GM21576 (cell line): ENCODE measurements at regions not wholly inside any gene's neighbourhood (a gene's known extent, or its start where the extent isn't known, plus 50 kb on each side); places are given as distances from the start of the nearest gene placed in this dataset.
A peak's percentile ranks its signal among the peaks of the same experiment; 100 is the strongest.
"Not testable (repeated sequence)": the region's sequence is repeated elsewhere in the genome, so short reads cannot be mapped to it uniquely, and the experiment has no call there.

Experiments used
- ATAC-seq: cut with Tn5 transposase; IDR thresholded peaks from one replicate; pipeline ENCODE4 v1.9.1; 2021; ENCODE audit warnings: mild to moderate bottlenecking, moderate library complexity; ENCODE audit not compliant: unreplicated experiment

DNA sequence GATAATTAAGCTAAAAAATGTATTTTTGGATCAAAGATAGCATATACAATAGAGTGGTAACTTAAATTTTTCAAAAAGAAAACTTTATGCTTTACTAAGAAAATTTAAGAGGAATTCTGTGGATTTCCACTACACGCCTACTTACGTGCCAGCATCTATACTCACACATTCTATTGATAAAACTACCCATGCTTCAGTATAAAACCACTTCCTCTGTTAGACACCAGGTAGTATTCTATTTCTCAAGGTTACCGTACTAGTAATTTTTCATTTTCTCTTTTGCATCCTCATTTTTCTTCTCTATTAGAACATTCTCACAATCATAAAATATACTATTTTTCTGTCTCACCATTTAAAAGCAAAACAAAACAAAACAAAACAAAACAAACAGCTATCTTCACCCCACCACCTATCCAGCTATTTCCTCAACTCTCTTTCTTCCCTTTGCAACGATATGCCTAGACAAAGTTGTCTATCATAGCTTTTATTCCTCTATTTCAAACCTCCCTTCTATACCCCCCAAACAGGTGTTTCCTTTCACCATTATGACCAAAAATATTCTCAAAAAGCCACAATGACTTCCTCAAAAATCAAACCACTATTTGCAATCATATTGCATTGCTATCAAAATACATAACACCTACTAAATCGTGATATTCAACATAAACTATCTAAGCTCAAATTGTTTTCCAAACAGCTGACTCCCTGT, 1652.0 kb downstream of the MRPL39 start:
- ATAC-seq: no peak

DNA sequence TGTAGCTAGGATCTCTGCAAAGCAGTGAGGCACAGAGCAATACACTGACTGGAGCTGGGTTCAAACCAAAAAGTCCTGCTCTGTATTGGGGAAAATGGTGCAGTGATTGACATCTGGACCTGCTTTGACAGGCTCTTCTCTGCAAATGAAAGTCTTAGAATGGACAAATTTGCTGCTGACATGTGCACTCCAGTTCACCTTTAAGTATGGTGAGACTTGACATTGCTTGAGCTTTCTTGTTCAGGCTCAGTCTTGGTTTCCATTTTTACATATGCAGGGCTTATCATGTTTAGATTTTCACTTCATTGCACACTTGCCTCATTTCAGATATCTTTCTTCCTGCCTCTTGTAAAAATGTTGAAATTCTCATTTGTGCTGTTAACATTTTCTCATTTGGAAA, 1655.0 kb downstream of the MRPL39 start:
- ATAC-seq: no peak

DNA sequence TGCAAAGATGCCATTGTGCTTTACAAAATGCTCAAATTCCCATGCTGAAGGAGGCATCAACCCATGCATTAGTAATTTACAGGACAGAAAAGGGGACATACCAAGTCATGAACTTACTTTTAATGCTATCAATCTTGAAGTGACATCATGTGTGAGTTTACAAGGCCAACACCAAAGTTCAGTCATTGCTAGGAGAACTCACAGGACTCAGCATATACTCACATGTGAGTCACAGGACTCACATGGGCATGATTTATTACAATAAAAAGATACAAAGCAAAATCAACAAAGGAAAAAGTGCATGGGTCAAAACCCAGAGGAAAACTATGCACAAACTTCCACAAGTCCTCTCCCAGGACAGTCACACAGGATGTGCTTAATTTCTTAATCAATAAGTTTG, 1656.0 kb downstream of the MRPL39 start:
- no peak for ATAC-seq

DNA sequence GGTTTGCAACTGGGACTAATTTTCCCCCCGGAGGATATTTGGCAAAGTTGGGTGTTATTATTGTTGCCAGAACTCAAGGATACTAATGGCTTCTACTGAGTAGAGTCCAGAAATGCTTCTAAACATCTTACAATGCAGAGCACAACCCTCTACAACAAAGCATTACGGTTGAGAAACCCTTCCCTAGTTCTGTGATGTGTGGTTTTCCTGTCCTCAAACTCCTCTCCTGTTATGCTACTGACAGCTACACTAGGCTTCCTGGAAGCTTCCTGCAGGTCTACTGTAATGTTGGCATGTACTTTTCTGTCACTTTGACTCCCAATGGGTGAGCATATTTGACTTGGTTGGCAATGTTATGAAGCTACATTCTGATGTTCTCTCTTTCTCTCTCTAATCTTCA, 1656.9 kb downstream of the MRPL39 start:
- no peak for ATAC-seq

GRCh38 chr21:23949493-23949892, 1657.8 kb downstream of the MRPL39 start:
- no peak for ATAC-seq

- no peak for ATAC-seq
Observed at GRCh38 chr21:23939369-23940065, 1667.8 kb downstream of the MRPL39 start.

DNA sequence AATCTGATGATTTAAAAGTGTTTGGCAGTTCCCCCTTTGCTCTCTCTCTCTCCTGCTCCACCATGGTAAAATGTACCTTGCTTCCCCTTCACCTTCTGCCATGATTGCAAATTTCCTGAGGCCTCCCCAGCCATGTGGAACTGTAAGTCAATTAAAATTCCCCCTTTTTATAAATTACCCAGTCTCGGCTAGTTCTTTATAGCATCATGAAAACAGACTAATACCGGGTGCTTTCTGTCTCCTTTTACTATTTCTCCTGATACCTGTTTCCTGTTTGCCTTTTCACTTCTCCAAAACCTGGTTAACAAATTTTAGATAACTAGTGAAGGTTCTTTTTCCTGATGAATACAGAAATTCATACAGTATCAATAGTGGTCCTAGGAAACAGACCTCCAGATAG, 1670.3 kb downstream of the MRPL39 start:
- ATAC-seq: no peak

DNA sequence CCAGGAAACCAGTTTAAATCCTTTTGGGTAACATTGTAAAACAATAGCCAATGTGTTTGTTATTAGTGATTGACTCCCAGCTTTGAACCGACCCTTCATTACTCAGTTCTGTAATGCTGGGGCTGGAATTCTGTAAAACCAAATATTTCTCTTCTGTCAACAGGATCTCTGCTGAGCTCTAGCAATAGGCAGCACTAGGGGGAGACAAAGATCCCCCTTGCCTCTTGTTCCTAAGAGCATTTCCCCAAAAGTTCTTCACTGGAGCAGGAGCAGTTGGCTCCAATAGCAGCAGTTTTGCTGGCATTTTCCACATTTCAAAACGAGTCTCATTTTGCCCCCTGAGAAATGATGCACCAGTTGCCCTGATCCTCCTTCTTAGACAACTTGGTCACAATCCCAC, 1671.1 kb downstream of the MRPL39 start:
- ATAC-seq: no peak

DNA sequence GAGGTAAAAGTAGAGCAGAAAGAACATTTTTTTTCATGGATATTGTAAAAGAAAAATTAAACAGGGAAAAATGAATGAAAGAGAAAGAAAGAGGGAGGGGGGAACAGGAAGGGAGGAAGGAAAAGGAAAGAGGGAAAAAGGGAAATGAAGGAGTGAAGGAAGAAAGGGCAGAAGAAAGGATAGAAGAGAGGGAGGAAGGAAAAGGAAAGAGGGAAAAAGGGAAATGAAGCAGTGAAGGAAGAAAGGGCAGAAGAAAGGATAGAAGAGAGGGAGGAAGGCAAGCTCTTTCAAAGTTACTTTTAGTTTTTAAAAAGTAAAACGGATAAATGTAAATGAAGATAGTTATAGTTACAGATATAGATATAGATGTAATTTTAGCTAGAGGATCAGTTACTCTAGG, 1676.7 kb downstream of the MRPL39 start:
- ATAC-seq: no peak

DNA sequence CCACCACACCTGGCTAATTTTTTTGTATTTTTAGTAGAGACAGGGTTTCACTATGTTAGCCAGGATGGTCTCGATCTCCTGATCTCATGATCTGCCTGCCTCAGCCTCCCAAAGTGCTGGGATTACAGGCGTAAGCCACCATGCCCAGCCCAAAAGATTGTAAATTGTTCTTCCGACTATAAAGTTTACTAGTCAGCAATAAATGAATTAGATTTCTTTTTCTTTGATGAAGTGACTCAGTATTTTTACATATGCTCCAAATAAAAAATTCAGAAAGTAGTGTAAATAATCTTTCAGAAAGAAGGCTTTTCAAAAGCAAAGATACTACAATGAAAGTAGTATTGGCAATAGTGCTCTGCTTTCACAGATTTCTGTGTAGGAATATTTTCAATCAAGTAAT, 1680.9 kb downstream of the MRPL39 start:
- not testable (repeated sequence) for ATAC-seq

GRCh38 chr21:23921670-23922418, 1685.4 kb downstream of the MRPL39 start:
- no peak for ATAC-seq

GRCh38 chr21:23900727-23901126, 1706.6 kb downstream of the MRPL39 start:
- no peak for ATAC-seq

DNA sequence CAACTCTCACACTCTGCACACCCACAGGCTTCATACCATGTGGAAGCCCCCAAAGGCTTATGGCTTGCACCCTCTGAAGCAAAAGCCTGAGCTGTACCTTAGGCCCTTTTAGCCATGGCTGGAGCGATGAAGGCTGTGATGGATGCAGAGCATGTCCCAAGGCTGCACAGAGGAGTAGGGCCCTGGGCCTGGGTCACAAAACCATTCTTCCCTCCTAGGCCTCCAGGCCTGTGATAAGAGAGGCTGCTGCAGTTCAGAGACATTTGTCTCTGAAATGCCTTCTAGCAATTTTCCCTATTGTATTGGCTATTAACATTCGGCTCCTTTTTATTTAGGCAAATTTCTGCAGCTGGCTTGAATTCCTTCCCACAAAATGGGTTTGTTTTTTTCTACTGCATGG, 1707.7 kb downstream of the MRPL39 start:
- no peak for ATAC-seq

- ATAC-seq: no peak
Observed at GRCh38 chr21:23890652-23891051, 1716.6 kb downstream of the MRPL39 start.

DNA sequence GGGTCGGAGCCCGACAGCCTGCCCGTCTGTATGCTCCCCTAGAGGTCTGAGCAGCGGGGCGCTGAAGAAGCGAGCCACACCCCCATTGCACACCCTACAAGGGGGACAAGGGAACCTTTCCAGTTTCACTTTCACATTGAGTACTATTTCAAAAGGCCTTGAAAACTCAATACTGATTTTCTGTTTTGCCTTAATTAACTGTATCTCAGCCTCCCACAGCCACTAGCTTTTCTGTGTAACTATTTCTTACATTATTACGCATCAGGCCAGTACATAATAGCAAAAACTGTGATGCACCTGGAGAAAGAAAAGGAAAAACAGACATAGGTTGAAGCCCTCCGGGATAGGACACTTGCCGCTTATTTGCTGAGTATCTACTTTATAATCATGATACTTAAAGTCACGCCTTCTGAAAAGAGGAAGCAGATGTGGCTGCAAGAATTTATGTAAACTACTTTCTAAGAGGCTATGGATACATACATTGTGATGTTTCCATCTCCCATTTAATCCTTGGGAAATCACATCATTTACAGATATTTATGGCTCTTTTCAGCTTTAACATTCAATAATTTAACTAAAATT, 1719.5 kb downstream of the MRPL39 start:
- peak; percentile 76 for ATAC-seq

DNA sequence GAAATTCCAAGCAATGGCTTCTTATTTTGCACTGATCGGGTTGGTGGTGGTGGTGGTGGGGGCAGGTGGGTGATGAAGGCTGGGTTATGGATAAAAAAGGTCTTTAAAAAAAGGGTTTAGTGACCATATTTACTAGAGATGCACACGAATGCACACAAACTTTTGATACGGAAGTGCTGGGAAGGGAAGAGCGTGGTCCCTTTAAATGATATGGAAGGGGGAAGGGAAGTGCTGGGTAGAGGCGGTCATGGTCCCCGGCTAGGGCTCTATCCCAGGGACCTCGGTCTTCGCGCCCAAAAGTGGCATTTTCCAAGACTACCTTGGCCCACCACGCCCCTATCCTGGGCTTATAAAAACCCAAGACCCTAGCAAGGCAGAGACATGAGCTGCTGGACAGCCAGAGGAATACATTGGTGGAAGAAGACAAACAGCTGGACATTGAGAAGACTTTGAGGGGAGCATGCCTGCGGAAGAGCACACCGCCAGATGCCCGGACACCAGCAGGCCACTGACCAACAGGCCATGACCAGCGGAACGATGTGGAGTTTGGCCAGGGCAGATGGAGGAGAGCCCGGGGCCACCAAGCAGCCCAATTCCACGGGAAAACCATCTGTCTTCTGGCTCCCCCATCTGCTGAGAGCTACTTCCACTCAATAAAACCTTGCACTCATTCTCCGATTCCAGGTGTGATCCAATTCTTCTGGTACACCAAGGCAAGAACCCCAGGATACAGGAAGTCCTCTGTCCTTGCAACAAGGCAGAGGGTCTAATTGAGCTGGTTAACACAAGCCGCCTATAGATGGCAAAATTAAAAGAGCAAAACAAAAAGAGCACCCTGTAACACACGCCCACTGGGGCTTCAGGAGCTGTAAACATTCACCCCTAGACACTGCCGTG, 1720.2 kb downstream of the MRPL39 start:
- ATAC-seq: no peak

GRCh38 chr21:23881783-23882182, 1725.5 kb downstream of the MRPL39 start:
- no peak for ATAC-seq

GRCh38 chr21:23876925-23877558, 1730.2 kb downstream of the MRPL39 start:
- ATAC-seq: no peak

- ATAC-seq: no peak
Observed at GRCh38 chr21:23874271-23874670, 1733.0 kb downstream of the MRPL39 start.

DNA sequence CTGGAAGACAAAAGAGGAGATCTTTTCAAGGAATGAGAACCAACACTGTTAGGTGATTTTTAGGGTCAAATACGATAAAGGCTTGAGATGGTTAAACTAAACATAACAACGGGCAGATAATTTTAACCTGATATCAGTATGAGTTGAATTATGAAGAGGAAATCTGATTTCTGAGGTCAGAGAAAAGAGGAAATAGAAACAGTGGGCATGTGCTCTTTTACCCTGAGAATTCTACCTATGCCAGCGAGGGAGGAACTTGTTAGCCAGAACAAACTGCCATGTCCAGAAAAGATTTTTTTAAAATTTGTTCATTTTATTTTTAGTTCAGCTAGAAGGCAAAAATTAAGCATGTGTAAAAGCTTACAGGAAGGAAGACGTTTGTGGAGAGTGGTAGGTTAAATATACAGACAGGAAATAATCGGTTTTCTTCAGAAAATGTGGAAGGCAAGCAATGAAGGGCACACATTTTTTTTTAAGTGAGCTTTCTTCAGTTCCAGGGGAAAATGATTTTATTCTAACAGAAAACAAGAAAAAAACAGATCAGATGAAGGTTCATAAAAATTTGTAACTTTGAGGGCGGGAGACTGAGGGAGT, 1745.3 kb downstream of the MRPL39 start:
- no peak for ATAC-seq
